ENCODE measurements at regions not wholly inside any gene's neighbourhood (a gene's known extent, or its start where the extent isn't known, plus 50 kb on each side); places are given as distances from the start of the nearest gene placed in this dataset.
"Not testable (repeated sequence)": the region's sequence is repeated elsewhere in the genome, so short reads cannot be mapped to it uniquely, and the experiment has no call there.

GRCh38 chrY:12365311-12365910 is 335.6 kb upstream of the USP9Y start:
- no peaks in the 10 kb centered on the region for H3K4me1 Mint-ChIP-seq (ENCODE audit: low read depth, unreplicated experiment)
- no peak for DNase-seq
- no peaks in the 10 kb centered on the region for H3K36me3 Mint-ChIP-seq (ENCODE audit: unreplicated experiment)
- H3K27ac Mint-ChIP-seq (ENCODE audit: unreplicated experiment): no peak overlapping the region
- H3K9me3 Mint-ChIP-seq (ENCODE audit: unreplicated experiment): peaks cover 4% of the 10 kb centered on the region
- H3K27me3 Mint-ChIP-seq (ENCODE audit: unreplicated experiment): no peaks in the 10 kb centered on the region
- no peak for TF ChIP-seq CTCF (IDR thresholded peaks at IDR 0.05; ENCODE audit: partially characterized antibody, unreplicated experiment)
- H3K4me3 Mint-ChIP-seq (ENCODE audit: unreplicated experiment): no peak overlapping the region

GRCh38 chrY:12374588-12374987 is 326.4 kb upstream of the USP9Y start:
- not testable (repeated sequence) for H3K36me3 Mint-ChIP-seq (ENCODE audit: unreplicated experiment); H3K4me1 Mint-ChIP-seq (ENCODE audit: low read depth, unreplicated experiment); H3K4me3 Mint-ChIP-seq (ENCODE audit: unreplicated experiment); DNase-seq; H3K9me3 Mint-ChIP-seq (ENCODE audit: unreplicated experiment); H3K27ac Mint-ChIP-seq (ENCODE audit: unreplicated experiment); H3K27me3 Mint-ChIP-seq (ENCODE audit: unreplicated experiment)

- not testable (repeated sequence) for H3K4me1 Mint-ChIP-seq (ENCODE audit: low read depth, unreplicated experiment); DNase-seq; H3K4me3 Mint-ChIP-seq (ENCODE audit: unreplicated experiment); H3K27me3 Mint-ChIP-seq (ENCODE audit: unreplicated experiment); H3K9me3 Mint-ChIP-seq (ENCODE audit: unreplicated experiment); H3K27ac Mint-ChIP-seq (ENCODE audit: unreplicated experiment); H3K36me3 Mint-ChIP-seq (ENCODE audit: unreplicated experiment)
Measured at GRCh38 chrY:12391655-12392559, 309.1 kb upstream of the USP9Y start.

GRCh38 chrY:12393190-12393589 is 307.8 kb upstream of the USP9Y start:
- Mint-ChIP-seq H3K27me3 (ENCODE audit: unreplicated experiment) (no peaks in the 10 kb centered on the region), H3K4me1 (ENCODE audit: low read depth, unreplicated experiment) (no peaks in the 10 kb centered on the region), H3K27ac (ENCODE audit: unreplicated experiment) (no peak overlapping the region), H3K4me3 (ENCODE audit: unreplicated experiment) (no peak overlapping the region), H3K9me3 (ENCODE audit: unreplicated experiment) (no peaks in the 10 kb centered on the region), H3K36me3 (ENCODE audit: unreplicated experiment) (no peaks in the 10 kb centered on the region)
- TF ChIP-seq CTCF (IDR thresholded peaks at IDR 0.05; ENCODE audit: partially characterized antibody, unreplicated experiment): no peak
- no peak for DNase-seq

GRCh38 chrY:12395381-12396120 is 305.5 kb upstream of the USP9Y start:
- H3K4me3 Mint-ChIP-seq (ENCODE audit: unreplicated experiment); H3K9me3 Mint-ChIP-seq (ENCODE audit: unreplicated experiment); H3K4me1 Mint-ChIP-seq (ENCODE audit: low read depth, unreplicated experiment); H3K36me3 Mint-ChIP-seq (ENCODE audit: unreplicated experiment); H3K27me3 Mint-ChIP-seq (ENCODE audit: unreplicated experiment); H3K27ac Mint-ChIP-seq (ENCODE audit: unreplicated experiment): not testable (repeated sequence)
- DNase-seq: peak; percentile 18

- no peaks in the 10 kb centered on the region for H3K36me3 Mint-ChIP-seq (ENCODE audit: unreplicated experiment)
- H3K4me1 Mint-ChIP-seq (ENCODE audit: low read depth, unreplicated experiment): no peaks in the 10 kb centered on the region
- no peak for TF ChIP-seq CTCF (IDR thresholded peaks at IDR 0.05; ENCODE audit: partially characterized antibody, unreplicated experiment)
- no peak for DNase-seq
- no peak overlapping the region for H3K27ac Mint-ChIP-seq (ENCODE audit: unreplicated experiment)
- no peaks in the 10 kb centered on the region for H3K27me3 Mint-ChIP-seq (ENCODE audit: unreplicated experiment)
- no peaks in the 10 kb centered on the region for H3K9me3 Mint-ChIP-seq (ENCODE audit: unreplicated experiment)
- H3K4me3 Mint-ChIP-seq (ENCODE audit: unreplicated experiment): no peak overlapping the region
Measured at GRCh38 chrY:12403916-12404315, 297.1 kb upstream of the USP9Y start.

Measured in glutamatergic neuron (in vitro differentiated cells).